ENCODE measurements at regions not wholly inside any gene's neighbourhood (a gene's known extent, or its start where the extent isn't known, plus 50 kb on each side); places are given as distances from the start of the nearest gene placed in this dataset.

DNA sequence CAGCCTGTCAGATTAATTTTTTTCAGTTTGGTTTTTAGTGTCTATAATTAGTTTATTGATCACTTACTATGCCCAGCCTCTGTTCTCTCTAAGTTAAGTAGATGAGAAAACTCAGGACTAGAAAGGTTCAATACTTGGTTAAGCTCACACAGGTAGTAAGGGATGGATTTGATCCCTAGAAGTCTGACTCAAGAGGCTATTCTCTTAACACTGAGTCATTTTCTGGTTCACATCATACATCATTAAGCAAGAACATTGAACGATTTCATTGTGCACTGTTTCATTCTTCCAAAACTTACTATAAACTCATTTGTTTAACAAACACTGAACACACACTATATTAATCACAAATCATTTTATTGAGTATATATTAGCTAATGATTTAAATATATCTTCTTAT lies 54.1 kb upstream of the SLC38A11 start:
- no peak overlapping the region for H3K4me3 ChIP-seq (replicated peaks in 1 of 3; ENCODE audit: low read depth in 2 of 3, low read length in 3 of 3)
- no peak for TF ChIP-seq CTCF (IDR thresholded peaks at IDR 0.05)
- no peaks in the 10 kb centered on the region for H4K20me1 ChIP-seq (ENCODE audit: insufficient read depth, low read length)
- no peak for DNase-seq
- H3K4me1 ChIP-seq (ENCODE audit: control insufficient read depth in 1 of 2, insufficient read depth in 2 of 2, low read length in 2 of 2), result no peaks in the 10 kb centered on the region
- peaks cover 9% of the 10 kb centered on the region for H3K4me1 Mint-ChIP-seq
- H2AFZ ChIP-seq (ENCODE audit: insufficient read depth, low read depth, low read length, poor library complexity, severe bottlenecking), result no peak overlapping the region
- no peaks in the 10 kb centered on the region for H3K79me2 ChIP-seq (ENCODE audit: insufficient read depth, low read length)
- intact Hi-C loops (cut with micrococcal nuclease), result loop anchor here in 1 of 2 donors (5.0 kb wide), 1 partner anchor 178 kb away; no protein-coding TSS in a partner anchor
- H3K9me3 Mint-ChIP-seq, result no peaks in the 10 kb centered on the region
- H3K27me3 ChIP-seq (ENCODE audit: control insufficient read depth in 2 of 2, insufficient read depth in 2 of 2, low read length in 2 of 2), result no peaks in the 10 kb centered on the region
- no peaks in the 10 kb centered on the region for H3K36me3 Mint-ChIP-seq
- no peak overlapping the region for H3K27ac ChIP-seq (ENCODE audit: low read depth in 1 of 2, low read length in 2 of 2)
- H3K36me3 ChIP-seq (replicated peaks in 1 of 2; ENCODE audit: control insufficient read depth in 1 of 2, insufficient read depth in 2 of 2, low read length in 2 of 2), result no peaks in the 10 kb centered on the region
- no CpG with 5 or more reads among the region's 1 CpG for WGBS (ENCODE audit: insufficient coverage)
- H3K27me3 Mint-ChIP-seq (ENCODE audit: low read depth in 3 of 3), result peaks cover 0 to 4% (median 0%) of the 10 kb centered on the region in 3 donors
- H3K9ac ChIP-seq (ENCODE audit: insufficient read depth, low read length, poor library complexity, severe bottlenecking), result no peak overlapping the region
- H3K4me2 ChIP-seq (replicated peaks; ENCODE audit: extremely low read depth, low read length, poor library complexity, severe bottlenecking), result no peak overlapping the region
- no peak overlapping the region for H3K4me3 Mint-ChIP-seq
- H3K9me3 ChIP-seq (replicated peaks in 1 of 2; ENCODE audit: control insufficient read depth in 1 of 2, insufficient read depth in 1 of 2, low read length in 2 of 2), result no peaks in the 10 kb centered on the region
- H3K27ac Mint-ChIP-seq, result no peak overlapping the region

DNA sequence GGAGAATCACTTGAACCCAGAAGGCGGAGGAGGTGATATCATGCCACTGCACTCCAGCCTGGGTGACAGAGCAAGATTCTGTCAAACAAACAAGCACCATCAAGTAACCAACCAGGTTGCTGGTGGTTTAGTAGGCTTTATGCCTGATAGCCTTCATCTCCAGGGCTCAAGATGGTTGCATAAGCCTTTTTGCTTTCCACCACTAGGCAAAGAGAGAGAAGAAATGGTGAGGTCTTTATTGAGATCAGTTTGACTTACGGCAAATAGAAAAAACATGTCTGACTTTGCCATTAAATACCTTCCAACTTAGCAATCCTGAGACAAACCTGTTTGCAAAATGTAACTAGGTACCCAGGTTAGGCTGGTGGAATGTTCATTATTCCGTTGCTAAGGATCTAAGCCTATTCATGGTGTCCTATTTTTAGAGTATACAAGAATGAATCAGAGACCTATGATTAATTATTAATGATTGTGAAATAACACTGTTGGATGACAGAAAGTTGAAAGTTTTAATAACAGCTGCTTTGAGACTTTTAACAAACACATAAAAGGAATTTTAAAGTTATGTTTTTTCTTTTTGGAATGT lies 53.5 kb upstream of the SLC38A11 start:
- H3K9me3 Mint-ChIP-seq, result no peaks in the 10 kb centered on the region
- no peak overlapping the region for H3K4me3 ChIP-seq (replicated peaks in 1 of 3; ENCODE audit: low read depth in 2 of 3, low read length in 3 of 3)
- H3K27ac ChIP-seq (ENCODE audit: low read depth in 1 of 2, low read length in 2 of 2), result no peak overlapping the region
- H3K4me1 Mint-ChIP-seq, result peaks cover 5% of the 10 kb centered on the region
- no peak for DNase-seq
- no peaks in the 10 kb centered on the region for H3K4me1 ChIP-seq (ENCODE audit: control insufficient read depth in 1 of 2, insufficient read depth in 2 of 2, low read length in 2 of 2)
- no peak overlapping the region for H3K4me3 Mint-ChIP-seq
- no peaks in the 10 kb centered on the region for H3K27me3 ChIP-seq (ENCODE audit: control insufficient read depth in 2 of 2, insufficient read depth in 2 of 2, low read length in 2 of 2)
- no peak overlapping the region for H3K9ac ChIP-seq (ENCODE audit: insufficient read depth, low read length, poor library complexity, severe bottlenecking)
- no peak overlapping the region for H2AFZ ChIP-seq (ENCODE audit: insufficient read depth, low read depth, low read length, poor library complexity, severe bottlenecking)
- no CpG with 5 or more reads among the region's 3 CpGs for WGBS (ENCODE audit: insufficient coverage)
- H3K79me2 ChIP-seq (ENCODE audit: insufficient read depth, low read length), result no peaks in the 10 kb centered on the region
- H3K27me3 Mint-ChIP-seq (ENCODE audit: low read depth in 3 of 3), result peaks cover 0 to 4% (median 0%) of the 10 kb centered on the region in 3 donors
- no peaks in the 10 kb centered on the region for H3K36me3 Mint-ChIP-seq
- no peak overlapping the region for H3K27ac Mint-ChIP-seq
- TF ChIP-seq CTCF (IDR thresholded peaks at IDR 0.05), result no peak
- intact Hi-C loops (cut with micrococcal nuclease), result loop anchor here in 1 of 2 donors (5.0 kb wide), 1 partner anchor 178 kb away; no protein-coding TSS in a partner anchor
- H3K36me3 ChIP-seq (replicated peaks in 1 of 2; ENCODE audit: control insufficient read depth in 1 of 2, insufficient read depth in 2 of 2, low read length in 2 of 2), result no peaks in the 10 kb centered on the region
- no peaks in the 10 kb centered on the region for H4K20me1 ChIP-seq (ENCODE audit: insufficient read depth, low read length)
- no peak overlapping the region for H3K4me2 ChIP-seq (replicated peaks; ENCODE audit: extremely low read depth, low read length, poor library complexity, severe bottlenecking)
- no peaks in the 10 kb centered on the region for H3K9me3 ChIP-seq (replicated peaks in 1 of 2; ENCODE audit: control insufficient read depth in 1 of 2, insufficient read depth in 1 of 2, low read length in 2 of 2)
